Activated CD4-positive, alpha-beta T cell treated with anti-CD3 and anti-CD28 coated beads, Interleukin-2, amount 50 U/mL, for 4 hours (primary cell): ENCODE measurements at regions not wholly inside any gene's neighbourhood (a gene's known extent, or its start where the extent isn't known, plus 50 kb on each side); places are given as distances from the start of the nearest gene placed in this dataset.
"Not testable (repeated sequence)": the region's sequence is repeated elsewhere in the genome, so short reads cannot be mapped to it uniquely, and the experiment has no call there.

Source experiments
- DNase-seq, 2 experiments: peaks; one replicate each; pipeline ENCODE4 v3.0.0-alpha.2; 2020

GRCh38 chr13:73661687-73662425 lies 472.3 kb downstream of the KLF12 start:
- no peak for DNase-seq

GRCh38 chr13:73661066-73661465 lies 473.1 kb downstream of the KLF12 start:
- DNase-seq = no peak

- no peak for DNase-seq
These were observed 475.6 kb downstream of the KLF12 start for GRCh38 chr13:73658639-73659038.

GRCh38 chr13:73657821-73658540 lies 476.2 kb downstream of the KLF12 start:
- DNase-seq = no peak

- no peak for DNase-seq
These were observed 477.3 kb downstream of the KLF12 start for GRCh38 chr13:73656863-73657262.

- no peak for DNase-seq
These were observed 480.5 kb downstream of the KLF12 start for GRCh38 chr13:73653688-73654087.

GRCh38 chr13:73647417-73647816 lies 486.8 kb downstream of the KLF12 start:
- DNase-seq = no peak

- not testable (repeated sequence) for DNase-seq
These were observed 493.6 kb downstream of the KLF12 start for GRCh38 chr13:73640476-73641179.

GRCh38 chr13:73635166-73635787 lies 498.9 kb downstream of the KLF12 start:
- no peak for DNase-seq

- no peak for DNase-seq
These were observed 500.3 kb downstream of the KLF12 start for GRCh38 chr13:73633817-73634460.

GRCh38 chr13:73631411-73631810 lies 502.8 kb downstream of the KLF12 start:
- no peak for DNase-seq

GRCh38 chr13:73625562-73626339 lies 508.5 kb downstream of the KLF12 start:
- DNase-seq = no peak

GRCh38 chr13:73623281-73623680 lies 510.9 kb downstream of the KLF12 start:
- no peak for DNase-seq

- DNase-seq = no peak
These were observed 511.8 kb downstream of the KLF12 start for GRCh38 chr13:73622381-73622780.

- no peak for DNase-seq
These were observed 515.8 kb downstream of the KLF12 start for GRCh38 chr13:73618275-73618865.

GRCh38 chr13:73616861-73617260 lies 517.3 kb downstream of the KLF12 start:
- no peak for DNase-seq

- no peak for DNase-seq
These were observed 523.2 kb downstream of the KLF12 start for GRCh38 chr13:73610799-73611592.

- DNase-seq = no peak
These were observed 525.3 kb downstream of the KLF12 start for GRCh38 chr13:73608711-73609485.

- no peak for DNase-seq
These were observed 526.1 kb downstream of the KLF12 start for GRCh38 chr13:73608157-73608516.
